Smooth muscle cell (in vitro differentiated cells): ENCODE measurements at regions not wholly inside any gene's neighbourhood (a gene's known extent, or its start where the extent isn't known, plus 50 kb on each side); places are given as distances from the start of the nearest gene placed in this dataset.
A peak's percentile ranks its signal among the peaks of the same experiment; 100 is the strongest.

ENCODE experiments used
- DNase-seq: peaks from one replicate; lab custom pipeline; 2025; ENCODE audit not compliant: unreplicated experiment; lab: John Stamatoyannopoulos, UW
- H2AFZ ChIP-seq: fragments of 200-600 bp; sonication (generic); 2 replicates; pipeline ENCODE4 v1.6.0; 2016; ENCODE audit warnings: antibody characterized with exemption, low read depth, mild to moderate bottlenecking
- H3F3A ChIP-seq: fragments of 200-600 bp; sonication (generic); 2 replicates; pipeline ENCODE4 v1.6.0; 2017; ENCODE audit warnings: antibody characterized with exemption, low read depth
- H3K27ac ChIP-seq: fragments of 200-600 bp; sonication (generic); 2 replicates; pipeline ENCODE4 v1.5.1; 2016; ENCODE audit warnings: low read depth, mild to moderate bottlenecking
- H3K27me3 ChIP-seq: fragments of 200-600 bp; sonication (generic); 2 replicates; pipeline ENCODE4 v1.6.1; 2016; ENCODE audit warnings: low read depth, mild to moderate bottlenecking
- H3K36me3 ChIP-seq: fragments of 200-600 bp; sonication (generic); 2 replicates; pipeline ENCODE4 v1.5.1; 2016; ENCODE audit warnings: low read depth
- H3K4me1 ChIP-seq: fragments of 200-600 bp; sonication (generic); 2 replicates; pipeline ENCODE4 v1.5.1; 2016; ENCODE audit warnings: low read depth
- H3K4me2 ChIP-seq: fragments of 200-600 bp; sonication (generic); 2 replicates; pipeline ENCODE4 v1.6.0; 2016; ENCODE audit warnings: mild to moderate bottlenecking
- H3K4me3 ChIP-seq: fragments of 200-600 bp; sonication (generic); 2 replicates; pipeline ENCODE4 v1.5.1; 2016; ENCODE audit warnings: mild to moderate bottlenecking
- H3K79me2 ChIP-seq: fragments of 200-600 bp; sonication (generic); 2 replicates; pipeline ENCODE4 v1.6.0; 2016; ENCODE audit warnings: low read depth, mild to moderate bottlenecking
- H3K9ac ChIP-seq: fragments of 200-600 bp; sonication (generic); 2 replicates; pipeline ENCODE4 v1.6.0; 2016; ENCODE audit warnings: low read depth
- H3K9me3 ChIP-seq: fragments of 200-600 bp; sonication (generic); replicated peaks from 2 replicates; pipeline ENCODE4 v1.5.1; 2016; ENCODE audit warnings: low read depth
- H4K20me1 ChIP-seq: fragments of 200-600 bp; sonication (generic); 2 replicates; pipeline ENCODE4 v1.6.0; 2016; ENCODE audit warnings: low read depth
- CTCF ChIP-seq: fragments of 200-600 bp; sonication (generic); IDR thresholded peaks from 2 replicates; pipeline ENCODE4 v1.5.1; 2017; ENCODE audit warnings: borderline replicate concordance, mild to moderate bottlenecking, antibody characterized with exemption; ENCODE audit not compliant: insufficient read depth, poor library complexity, severe bottlenecking
- WGBS: methylation state at CpG from one replicate; pipeline ENCODE4 v1.1.7; 2016; ENCODE audit warnings: low lambda C conversion rate; 5-methylcytosine and 5-hydroxymethylcytosine counted together

GRCh38 chr5:39555788-39556187, 131.0 kb upstream of the DAB2 start:
- Histone ChIP-seq H3K9ac (no peak overlapping the region), H3K27ac (no peak overlapping the region), H3K36me3 (no peaks in the 10 kb centered on the region), H4K20me1 (no peaks in the 10 kb centered on the region), H3K79me2 (no peaks in the 10 kb centered on the region), H3F3A (no peaks in the 10 kb centered on the region), H2AFZ (no peak overlapping the region), H3K4me1 (no peaks in the 10 kb centered on the region), H3K4me2 (no peak overlapping the region), H3K27me3 (no peaks in the 10 kb centered on the region), H3K4me3 (no peak overlapping the region), H3K9me3 (no peaks in the 10 kb centered on the region)
- WGBS, result 81% methylated on average over 4 of the region's 4 CpGs
- TF ChIP-seq CTCF, result no peak
- no peak for DNase-seq

- H2AFZ ChIP-seq, result peak overlapping the region; percentile 22
- TF ChIP-seq CTCF, result peak; percentile 77
- peak overlapping the region; percentile 57 for H3K4me2 ChIP-seq
- no peaks in the 10 kb centered on the region for H3K4me1 ChIP-seq
- H3K27ac ChIP-seq, result no peak overlapping the region
- H4K20me1 ChIP-seq, result no peaks in the 10 kb centered on the region
- H3K4me3 ChIP-seq, result peak overlapping the region; percentile 18
- DNase-seq, result no peak
- no peaks in the 10 kb centered on the region for H3K27me3 ChIP-seq
- 6% methylated on average over 9 of the region's 9 CpGs for WGBS
- no peaks in the 10 kb centered on the region for H3F3A ChIP-seq
- H3K79me2 ChIP-seq, result no peaks in the 10 kb centered on the region
- H3K9ac ChIP-seq, result no peak overlapping the region
- H3K9me3 ChIP-seq, result no peaks in the 10 kb centered on the region
- no peaks in the 10 kb centered on the region for H3K36me3 ChIP-seq
Observed at GRCh38 chr5:39547553-39548154, 122.9 kb upstream of the DAB2 start.

GRCh38 chr5:39544941-39545340, 120.2 kb upstream of the DAB2 start:
- Histone ChIP-seq H3K4me1 (no peaks in the 10 kb centered on the region), H3K9me3 (no peaks in the 10 kb centered on the region), H3K27me3 (no peaks in the 10 kb centered on the region), H3K27ac (no peak overlapping the region), H3K9ac (no peak overlapping the region), H3F3A (no peaks in the 10 kb centered on the region), H3K36me3 (no peaks in the 10 kb centered on the region), H3K4me2 (no peak overlapping the region), H4K20me1 (no peaks in the 10 kb centered on the region), H3K4me3 (no peak overlapping the region), H2AFZ (no peak overlapping the region), H3K79me2 (no peaks in the 10 kb centered on the region)
- TF ChIP-seq CTCF, result no peak
- 89% methylated on average over 3 of the region's 3 CpGs for WGBS
- DNase-seq, result no peak

GRCh38 chr5:39543335-39543734, 118.6 kb upstream of the DAB2 start:
- 66% methylated on average over 3 of the region's 3 CpGs for WGBS
- H3K36me3 ChIP-seq, result no peaks in the 10 kb centered on the region
- peak overlapping the region; percentile 1 for H3K27ac ChIP-seq
- TF ChIP-seq CTCF, result no peak
- DNase-seq, result no peak
- peak overlapping the region; percentile 58 for H2AFZ ChIP-seq
- H3K27me3 ChIP-seq, result no peaks in the 10 kb centered on the region
- no peaks in the 10 kb centered on the region for H3K79me2 ChIP-seq
- H3F3A ChIP-seq, result no peaks in the 10 kb centered on the region
- H3K4me2 ChIP-seq, result peak overlapping the region; percentile 29
- no peak overlapping the region for H3K9ac ChIP-seq
- H3K9me3 ChIP-seq, result no peaks in the 10 kb centered on the region
- H3K4me3 ChIP-seq, result no peak overlapping the region
- no peaks in the 10 kb centered on the region for H3K4me1 ChIP-seq
- no peaks in the 10 kb centered on the region for H4K20me1 ChIP-seq
